Amniotic stem cell (primary cell): ENCODE measurements at regions not wholly inside any gene's neighbourhood (a gene's known extent, or its start where the extent isn't known, plus 50 kb on each side); places are given as distances from the start of the nearest gene placed in this dataset.
"Not testable (repeated sequence)": the region's sequence is repeated elsewhere in the genome, so short reads cannot be mapped to it uniquely, and the experiment has no call there.

Source experiments
- DNase-seq: peaks from one replicate; lab custom pipeline; 2025; lab: John Stamatoyannopoulos, UW

DNA sequence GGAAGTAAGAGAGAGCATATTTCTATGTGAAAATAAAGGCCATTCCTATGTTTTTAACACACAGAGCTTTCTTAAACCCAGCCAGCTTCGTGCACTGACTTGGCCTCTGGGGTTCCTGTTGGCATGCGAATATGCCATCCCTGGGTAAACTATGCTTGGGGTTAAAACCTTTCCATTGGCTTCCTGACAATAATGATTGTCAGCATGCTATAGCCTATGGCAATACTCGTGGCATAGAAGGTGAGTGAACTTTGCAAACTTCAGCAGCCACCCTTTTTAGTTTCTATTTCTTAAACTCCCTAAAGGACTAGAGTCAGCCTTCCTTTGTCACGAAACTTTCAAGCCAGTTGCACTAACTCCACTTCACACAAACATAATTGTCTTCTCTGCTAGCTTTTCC is 148.4 kb upstream of the RGS6 start:
- no peak for DNase-seq

DNA sequence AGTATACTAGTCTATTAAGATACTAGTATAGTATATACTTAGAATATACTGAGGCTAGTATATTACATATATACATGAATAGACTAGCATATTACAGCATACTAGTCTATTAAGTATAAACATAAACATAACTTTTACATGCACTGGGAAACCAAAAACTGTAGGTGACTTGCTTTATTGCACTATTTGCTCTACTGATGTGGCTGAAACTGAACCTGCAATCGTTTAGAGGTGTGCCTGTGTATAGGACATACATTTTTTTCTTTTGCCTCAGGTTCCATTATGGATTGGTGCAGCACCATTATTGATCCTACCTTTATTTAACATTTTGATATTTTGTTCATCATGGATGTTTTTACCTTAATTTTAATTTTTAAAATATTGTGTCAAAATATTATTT is 143.2 kb upstream of the RGS6 start:
- DNase-seq: no peak

DNA sequence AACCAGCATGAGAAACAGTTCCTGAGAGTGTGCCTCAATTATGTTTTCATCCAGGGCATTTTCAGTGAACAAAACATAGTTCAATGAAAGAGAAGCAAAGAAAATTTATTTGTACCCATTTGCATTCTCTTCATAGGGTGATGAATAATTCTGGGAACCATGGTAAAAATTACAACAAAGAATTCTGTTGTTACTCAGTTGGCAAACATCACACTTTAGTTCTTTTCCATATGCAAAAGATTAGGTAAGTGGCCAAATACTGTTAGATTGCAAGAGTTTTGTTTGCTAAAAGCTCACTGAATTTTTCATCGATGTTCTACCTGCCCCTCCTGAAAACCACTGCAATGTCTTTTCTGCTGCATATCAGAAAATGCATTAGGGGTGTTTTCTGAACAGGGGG is 132.4 kb upstream of the RGS6 start:
- no peak for DNase-seq

DNA sequence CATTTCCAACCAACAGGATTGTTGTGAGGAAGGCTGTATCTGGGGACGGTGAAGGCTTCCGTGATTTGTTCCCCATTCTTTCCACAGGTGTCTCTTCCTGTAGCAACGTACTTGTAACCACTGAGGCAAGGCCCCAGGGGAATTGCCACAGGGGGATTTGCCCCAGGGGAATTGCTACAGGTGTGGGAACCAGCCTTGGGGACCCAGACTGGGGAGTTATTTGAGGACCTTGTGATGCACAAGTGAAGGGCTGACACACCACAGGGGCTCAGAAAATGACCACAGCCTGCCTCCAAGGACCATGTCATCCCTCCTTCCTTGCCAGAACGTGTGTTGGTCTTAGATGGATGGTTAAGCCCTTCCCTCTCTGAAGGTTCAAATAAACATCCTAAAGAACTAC is 131.4 kb upstream of the RGS6 start:
- no peak for DNase-seq

DNA sequence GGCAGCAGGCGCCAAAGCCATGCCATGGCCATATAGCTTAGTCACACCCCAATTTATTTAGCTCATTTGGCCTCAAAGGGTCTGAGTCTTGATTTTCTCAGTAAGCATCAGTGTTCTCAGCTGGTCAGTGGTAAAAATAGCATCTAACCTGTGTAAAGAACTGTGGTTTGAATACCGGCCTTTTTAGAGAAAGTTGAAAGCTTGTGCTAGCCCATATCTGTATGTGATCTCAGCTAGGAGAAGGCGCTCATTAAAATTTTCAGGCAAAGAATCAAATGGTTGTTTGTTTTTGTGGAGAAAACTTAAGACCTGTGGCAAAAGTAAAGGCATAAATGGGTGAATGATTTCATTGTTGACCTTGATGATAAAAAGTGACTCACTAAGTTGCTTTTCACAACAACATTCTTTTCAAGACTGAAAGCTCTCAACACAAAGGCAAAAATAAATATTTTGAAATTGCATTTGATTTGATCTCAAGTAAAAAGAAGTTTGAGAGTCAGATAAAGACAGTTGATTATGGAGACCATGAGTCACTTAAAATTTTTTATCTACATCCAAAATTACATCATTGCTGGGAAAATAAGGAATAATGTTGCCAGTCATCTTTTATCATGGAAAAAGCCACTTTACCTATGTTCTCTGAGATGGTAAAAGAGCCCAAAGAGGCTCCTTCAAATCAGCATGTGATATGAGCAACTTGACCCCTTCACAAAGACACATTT is 128.5 kb upstream of the RGS6 start:
- no peak for DNase-seq

DNA sequence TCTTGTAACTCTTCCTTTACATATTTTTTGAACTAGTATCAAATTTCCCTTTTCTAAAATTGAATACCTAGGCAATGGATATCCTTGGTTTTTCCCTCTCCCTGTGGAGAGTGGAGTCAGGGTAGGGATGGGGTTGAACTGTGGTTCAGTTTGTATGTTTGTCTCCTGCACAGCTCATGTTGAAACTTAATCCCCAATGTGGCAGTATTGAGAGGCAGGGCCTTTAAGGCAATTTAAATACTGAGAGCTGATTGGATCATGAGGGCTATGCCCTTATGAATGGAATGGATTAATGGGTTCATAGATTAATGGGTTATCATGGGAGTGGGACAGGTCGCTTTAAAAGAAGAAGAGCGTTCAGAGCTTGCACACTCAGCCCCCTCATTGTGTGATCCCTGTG is 127.2 kb upstream of the RGS6 start:
- DNase-seq: no peak

DNA sequence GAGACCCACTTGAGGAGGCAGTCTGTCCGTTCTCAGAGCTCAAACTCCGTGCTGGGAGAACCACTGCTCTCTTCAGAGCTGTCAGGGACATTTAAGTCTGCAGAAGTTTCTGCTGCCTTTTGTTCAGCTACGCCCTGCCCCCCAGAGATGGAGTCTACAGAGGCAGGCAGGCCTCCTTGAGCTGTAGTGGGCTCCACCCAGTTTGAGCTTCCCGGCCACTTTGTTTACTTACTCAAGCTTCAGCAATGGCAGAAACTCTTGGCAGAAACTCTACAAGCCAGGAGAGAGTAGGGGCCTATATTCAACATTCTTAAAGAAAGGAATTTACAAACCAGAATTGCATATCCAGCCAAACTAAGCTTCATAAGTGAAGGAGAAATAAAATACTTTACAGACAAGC is 125.2 kb upstream of the RGS6 start:
- not testable (repeated sequence) for DNase-seq

DNA sequence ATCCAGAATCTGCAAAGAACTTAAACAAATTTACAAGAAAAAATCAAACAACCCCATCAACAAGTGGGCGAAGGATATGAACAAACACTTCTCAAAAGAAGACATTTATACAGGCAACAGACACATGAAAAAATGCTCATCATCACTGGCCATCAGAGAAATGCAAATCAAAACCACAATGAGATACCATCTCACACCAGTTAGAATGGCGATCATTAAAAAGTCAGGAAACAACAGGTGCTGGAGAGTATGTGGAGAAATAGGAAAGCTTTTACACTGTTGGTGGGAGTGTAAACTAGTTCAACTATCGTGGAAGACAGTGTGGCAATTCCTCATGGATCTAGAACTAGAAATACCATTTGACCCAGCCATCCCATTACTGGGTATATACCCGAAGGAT is 121.4 kb upstream of the RGS6 start:
- not testable (repeated sequence) for DNase-seq

DNA sequence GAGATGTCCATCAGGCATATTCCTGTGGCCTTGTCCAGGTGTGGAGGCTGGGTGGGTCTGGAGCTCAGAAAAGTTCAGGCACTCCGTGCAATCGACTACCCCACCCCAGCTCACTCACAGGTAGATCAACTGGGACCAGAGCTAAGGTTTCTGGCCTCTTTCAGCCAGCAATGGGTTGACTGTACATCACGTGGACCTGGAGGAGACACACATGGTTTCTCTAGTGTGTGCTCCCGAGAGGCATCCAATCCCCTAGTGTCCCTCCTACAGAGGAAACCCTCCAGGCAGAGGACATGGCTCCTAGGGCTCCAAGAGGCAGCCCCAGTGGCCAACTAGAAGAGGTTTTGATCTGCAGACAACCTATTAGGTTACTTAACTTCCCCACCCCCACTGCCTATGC is 119.5 kb upstream of the RGS6 start:
- no peak for DNase-seq

DNA sequence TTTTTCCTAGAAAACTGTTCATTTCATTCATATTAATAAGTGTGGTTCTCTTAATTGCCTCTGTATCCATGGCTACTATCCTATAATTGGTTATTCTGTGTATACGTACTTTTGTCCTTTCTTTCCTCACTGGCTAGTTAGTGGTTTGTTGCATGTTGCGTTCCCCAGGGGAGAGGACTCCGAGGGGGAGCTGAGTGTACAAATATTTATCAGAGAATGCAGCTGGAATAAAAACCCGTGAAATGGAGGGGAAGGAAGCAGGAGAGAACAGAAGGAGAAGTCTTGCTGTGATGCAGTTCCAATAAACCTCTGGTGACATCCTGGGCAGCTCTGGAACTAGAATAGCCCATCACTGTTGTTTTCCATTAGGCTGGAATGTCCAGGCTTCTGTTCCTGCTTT is 117.1 kb upstream of the RGS6 start:
- no peak for DNase-seq

DNA sequence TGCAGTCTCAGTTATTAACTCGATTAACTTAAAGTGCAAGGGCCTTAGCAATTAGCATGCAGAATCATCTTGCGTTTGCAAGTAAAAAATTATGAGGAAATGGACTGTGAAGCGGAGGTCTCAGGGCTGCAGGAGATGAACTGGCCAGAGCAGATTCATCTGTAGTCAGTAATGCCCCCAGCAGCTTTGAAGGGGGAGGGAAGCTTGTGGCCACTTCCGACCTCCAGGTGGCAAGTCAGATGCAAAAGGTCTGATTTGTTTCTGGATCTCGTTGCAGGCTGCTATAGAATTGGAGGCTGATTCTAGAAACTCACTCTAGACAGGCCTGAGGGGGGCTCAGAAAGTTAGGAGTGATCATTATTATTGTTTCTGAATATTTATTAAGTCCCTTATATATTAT is 107.4 kb upstream of the RGS6 start:
- DNase-seq: no peak

DNA sequence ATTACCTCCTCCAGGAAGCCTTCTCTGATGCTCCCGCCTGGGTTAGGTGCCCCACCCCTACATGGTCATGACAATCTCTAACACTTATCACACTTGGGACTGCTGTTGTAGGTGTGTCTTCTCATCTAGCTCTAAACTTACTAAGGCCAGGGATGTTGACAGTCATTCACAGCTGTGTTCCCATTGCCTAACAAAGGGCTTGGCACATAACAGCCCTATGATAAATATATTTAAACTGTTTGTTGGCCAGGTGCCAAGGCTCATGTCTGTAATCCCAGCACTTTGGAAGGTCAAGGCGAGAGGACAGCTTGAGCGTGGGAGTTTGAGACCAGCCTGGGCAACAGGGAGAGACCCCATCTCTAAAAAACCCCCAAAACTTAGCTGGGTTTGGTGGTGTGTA is 98.8 kb upstream of the RGS6 start:
- no peak for DNase-seq

DNA sequence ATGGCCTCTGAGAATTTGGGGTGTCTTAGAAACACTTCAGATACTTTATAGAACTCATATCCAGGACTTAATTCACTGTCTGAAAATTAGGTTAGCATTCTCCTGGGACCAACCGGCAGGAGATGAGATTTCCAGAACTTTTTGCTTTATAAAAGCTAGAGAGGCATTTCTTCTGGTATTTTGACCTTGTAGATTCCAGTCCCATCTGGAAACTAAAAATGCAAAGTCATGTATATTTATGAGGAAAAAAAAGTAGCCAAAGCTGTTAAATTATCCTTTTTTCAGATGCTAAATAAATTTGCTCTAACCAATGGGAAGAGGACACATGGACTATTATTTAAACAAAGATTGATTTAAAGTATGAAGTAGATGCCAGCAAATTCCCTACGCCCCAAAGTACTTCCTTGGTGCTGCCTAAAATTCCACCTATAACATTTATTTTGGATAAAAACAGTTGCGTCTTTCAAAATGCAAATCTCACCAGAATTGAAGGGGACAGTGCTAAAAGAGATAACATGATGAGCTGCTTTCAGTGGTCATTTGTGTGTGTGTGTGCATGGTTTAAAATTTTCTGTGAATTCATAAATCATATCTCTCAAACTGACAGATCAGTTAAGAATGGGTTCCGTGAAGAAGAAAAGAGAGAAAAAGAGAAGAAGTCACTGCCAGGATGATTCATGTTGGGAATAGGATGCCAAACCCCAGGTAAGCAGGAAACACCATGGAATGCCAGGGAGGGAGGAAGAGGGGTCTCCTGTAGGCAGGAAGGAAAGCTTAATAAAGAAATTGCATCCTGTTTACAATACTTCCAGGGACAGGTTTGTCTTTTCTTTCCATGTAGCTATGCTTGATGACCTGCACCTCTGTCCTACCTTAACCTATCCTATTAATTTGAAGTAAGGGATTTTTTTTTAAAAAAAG is 97.7 kb upstream of the RGS6 start:
- no peak for DNase-seq

DNA sequence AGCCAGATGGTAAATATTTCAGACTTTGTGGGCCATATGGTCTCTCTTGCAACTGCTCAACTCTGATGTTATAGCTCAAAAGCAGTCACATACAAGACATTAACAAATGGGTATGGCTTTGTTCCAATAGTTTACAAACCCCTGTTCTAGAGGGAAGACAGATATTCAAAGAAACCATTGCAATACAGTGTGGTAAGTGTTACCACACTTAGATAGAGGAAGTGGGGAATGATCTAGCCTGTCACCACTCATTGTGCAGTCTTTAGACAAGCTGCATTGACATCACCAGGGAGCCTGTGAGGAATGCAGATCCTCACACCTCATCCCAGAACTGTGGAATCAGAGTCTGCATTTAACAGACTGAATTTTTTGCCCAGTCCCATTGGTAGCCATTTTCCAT is 80.0 kb upstream of the RGS6 start:
- DNase-seq: no peak

DNA sequence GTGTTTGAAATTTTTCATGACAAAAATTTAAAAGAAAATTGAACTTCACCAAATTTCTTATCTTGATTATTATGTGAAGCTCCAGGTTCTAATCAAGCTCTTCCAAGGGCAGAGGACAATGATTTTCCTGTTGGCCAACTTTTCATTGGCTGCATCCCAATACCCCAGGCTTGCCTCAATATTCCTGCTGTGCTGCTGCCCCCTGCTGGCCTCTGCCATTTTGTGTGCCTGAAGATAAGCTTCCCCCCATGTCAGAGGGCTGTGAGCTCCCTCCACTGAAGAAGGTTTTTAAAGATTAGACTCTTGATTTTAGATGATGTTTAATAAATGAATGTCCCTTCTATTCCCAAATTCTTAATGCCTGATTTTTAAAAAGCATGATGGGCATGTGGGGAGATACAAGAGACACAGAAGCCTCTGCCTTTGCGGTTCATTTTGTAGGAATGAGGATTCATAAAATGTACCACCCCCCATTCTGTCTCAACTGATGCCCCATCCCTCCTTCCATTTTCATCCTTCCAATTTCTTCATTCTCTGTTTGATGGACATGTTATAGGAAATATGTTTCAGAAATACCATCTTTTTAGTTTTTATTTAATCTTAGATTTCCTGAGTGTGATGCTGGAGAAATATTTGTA is 76.7 kb upstream of the RGS6 start:
- DNase-seq: peak; percentile 38

DNA sequence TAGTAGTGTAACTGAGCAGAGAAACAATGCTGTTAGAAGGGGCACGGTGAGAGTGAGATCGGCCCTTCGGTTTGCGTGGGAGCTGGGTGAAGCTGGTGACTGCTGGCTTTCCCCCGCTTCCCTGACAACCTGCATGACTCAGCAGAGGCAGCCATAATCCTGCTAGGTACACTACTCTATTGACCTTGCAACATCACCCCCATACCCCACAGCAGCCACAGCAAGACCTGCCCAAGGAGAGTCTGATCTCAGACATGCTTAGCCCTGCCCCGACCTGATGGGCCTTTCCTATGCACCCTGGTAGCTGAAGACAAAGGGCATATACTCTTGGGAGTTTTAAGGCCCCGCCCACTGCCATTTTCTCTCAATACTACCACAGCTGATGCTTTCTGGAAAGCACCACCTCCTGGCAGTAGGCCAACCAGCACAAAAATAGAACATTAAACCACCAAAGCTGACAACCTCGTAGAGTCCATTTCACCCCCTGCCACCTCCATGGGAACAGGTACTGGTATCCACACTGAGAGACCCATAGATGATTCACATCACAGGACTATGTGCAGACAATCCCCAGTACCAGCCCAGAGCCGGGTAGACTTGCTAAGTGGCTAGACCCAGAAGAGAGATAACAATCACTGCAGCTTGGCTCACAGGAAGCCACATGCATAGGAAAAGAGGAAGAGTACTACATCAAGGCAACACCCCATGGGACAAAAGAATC is 75.9 kb upstream of the RGS6 start:
- DNase-seq: no peak

DNA sequence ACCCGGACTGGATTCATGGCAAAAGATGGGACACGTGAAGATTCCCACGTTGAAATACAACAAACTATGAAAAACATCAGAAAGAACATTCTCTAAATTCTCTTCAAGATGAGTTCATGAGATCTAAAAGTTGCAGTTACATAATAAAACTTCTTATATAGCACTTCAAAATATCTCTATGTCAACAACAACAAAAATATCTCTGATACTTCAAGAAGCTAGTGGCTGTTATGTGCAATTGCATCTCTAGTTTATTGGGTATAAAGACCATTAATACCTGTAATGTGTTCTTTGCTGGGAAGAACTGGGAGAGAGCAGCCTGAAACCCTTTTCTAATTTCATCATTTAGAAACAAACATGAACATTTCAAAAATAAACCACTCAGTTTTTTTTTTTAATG is 69.2 kb upstream of the RGS6 start:
- DNase-seq: no peak

DNA sequence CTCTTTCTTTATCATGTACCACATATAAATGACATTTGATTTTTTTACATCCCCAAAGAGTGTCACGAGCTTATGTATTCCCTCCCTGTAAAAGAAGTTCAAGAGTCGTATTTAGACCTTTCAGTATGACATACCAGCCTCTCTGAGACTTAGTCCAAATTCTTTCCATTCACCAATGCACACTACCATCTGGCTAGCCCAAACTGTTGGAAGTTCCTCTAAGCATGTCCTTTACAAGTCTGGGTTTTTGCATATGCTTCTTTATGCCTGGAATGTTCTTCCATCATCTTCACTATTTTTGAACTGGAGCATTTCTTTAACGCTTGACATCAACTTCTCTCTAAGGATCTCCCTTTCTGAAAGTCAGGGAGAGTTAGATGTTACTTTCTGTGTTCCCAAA is 68.5 kb upstream of the RGS6 start:
- no peak for DNase-seq
